MCF 10A (cell line): ENCODE measurements at regions not wholly inside any gene's neighbourhood (a gene's known extent, or its start where the extent isn't known, plus 50 kb on each side); places are given as distances from the start of the nearest gene placed in this dataset.

Experiments used
- BruUV-seq: library from RNA; stranded (reverse); fragments of 400-500 nt; replicated peaks from 2 replicates; lab custom pipeline; 2021; lab: Mats Ljungman, UMichigan
- CTCF ChIA-PET: fragments of 300-600 bp; sonication (Branson Sonifier 250); formaldehyde crosslinking; extraction: SDS; loops from one replicate; lab custom pipeline; 2021; ENCODE audit warnings: antibody characterized with exemption, inconsistent platforms; lab: Yijun Ruan, JAX
- POLR2A ChIA-PET: fragments of 300-600, 350-650 bp; sonication (Branson Sonifier 250); formaldehyde crosslinking; extraction: SDS; loops from one replicate; lab custom pipeline; 2020; ENCODE audit warnings: antibody characterized with exemption, inconsistent platforms; lab: Yijun Ruan, JAX
- DNase-seq: peaks from one replicate; pipeline ENCODE4 v3.0.0-alpha.2; 2018; ENCODE audit not compliant: unreplicated experiment
- H3K27ac Mint-ChIP-seq: one replicate; pipeline ENCODE4 v1.8.0; 2022; ENCODE audit warnings: mild to moderate bottlenecking, low read depth, mixed read lengths; ENCODE audit not compliant: unreplicated experiment
- H3K27me3 Mint-ChIP-seq: one replicate; pipeline ENCODE4 v1.8.0; 2022; ENCODE audit warnings: mixed read lengths; ENCODE audit not compliant: insufficient read depth, unreplicated experiment
- H3K36me3 Mint-ChIP-seq: one replicate; pipeline ENCODE4 v1.8.0; 2022; ENCODE audit warnings: mild to moderate bottlenecking, moderate library complexity, mixed read lengths; ENCODE audit not compliant: insufficient read depth, unreplicated experiment
- H3K4me1 Mint-ChIP-seq: one replicate; pipeline ENCODE4 v1.8.0; 2022; ENCODE audit warnings: mixed read lengths; ENCODE audit not compliant: insufficient read depth, unreplicated experiment
- H3K4me3 Mint-ChIP-seq: one replicate; pipeline ENCODE4 v1.8.0; 2022; ENCODE audit warnings: mild to moderate bottlenecking, moderate library complexity, mixed read lengths; ENCODE audit not compliant: unreplicated experiment
- H3K9me3 Mint-ChIP-seq: one replicate; pipeline ENCODE4 v1.8.0; 2022; ENCODE audit warnings: mixed read lengths; ENCODE audit not compliant: unreplicated experiment
- CTCF ChIP-seq: fragments of 200-600 bp; IDR thresholded peaks from one replicate; pipeline ENCODE4 v1.8.0; 2022; ENCODE audit warnings: antibody characterized with exemption, mild to moderate bottlenecking; ENCODE audit not compliant: unreplicated experiment
- intact Hi-C: fragments of 100-400 bp; cut with micrococcal nuclease; formaldehyde crosslinking; loops from 2 replicates; pipeline ENCODE4 v1.14.1; 2022

GRCh38 chr6:170134471-170135440 lies 156.1 kb downstream of the DLL1 start:
- intact Hi-C loops = no loop called here
- TF ChIP-seq CTCF = no peak
- H3K4me1 Mint-ChIP-seq = peaks cover 3% of the 10 kb centered on the region

GRCh38 chr6:170134031-170134470 lies 156.8 kb downstream of the DLL1 start:
- ChIA-PET POLR2A (no interaction called here), CTCF (no interaction called here)
- Mint-ChIP-seq H3K27ac (no peak overlapping the region), H3K36me3 (no peaks in the 10 kb centered on the region), H3K27me3 (no peaks in the 10 kb centered on the region), H3K4me1 (peaks cover 8% of the 10 kb centered on the region), H3K4me3 (no peak overlapping the region), H3K9me3 (peaks cover 10% of the 10 kb centered on the region)
- no TSS peak for BruUV-seq
- no peak for TF ChIP-seq CTCF
- intact Hi-C loops = no loop called here
- no peak for DNase-seq

More at GRCh38 chr6:170134471-170135440, 156.1 kb downstream of the DLL1 start:
- ChIA-PET POLR2A (no interaction called here), CTCF (no interaction called here)
- H3K27me3 Mint-ChIP-seq = no peaks in the 10 kb centered on the region
- no peak overlapping the region for H3K4me3 Mint-ChIP-seq
- H3K9me3 Mint-ChIP-seq = peaks cover 10% of the 10 kb centered on the region
- no peak overlapping the region for H3K27ac Mint-ChIP-seq
- H3K36me3 Mint-ChIP-seq = no peaks in the 10 kb centered on the region
- DNase-seq = no peak
- no TSS peak for BruUV-seq

DNA sequence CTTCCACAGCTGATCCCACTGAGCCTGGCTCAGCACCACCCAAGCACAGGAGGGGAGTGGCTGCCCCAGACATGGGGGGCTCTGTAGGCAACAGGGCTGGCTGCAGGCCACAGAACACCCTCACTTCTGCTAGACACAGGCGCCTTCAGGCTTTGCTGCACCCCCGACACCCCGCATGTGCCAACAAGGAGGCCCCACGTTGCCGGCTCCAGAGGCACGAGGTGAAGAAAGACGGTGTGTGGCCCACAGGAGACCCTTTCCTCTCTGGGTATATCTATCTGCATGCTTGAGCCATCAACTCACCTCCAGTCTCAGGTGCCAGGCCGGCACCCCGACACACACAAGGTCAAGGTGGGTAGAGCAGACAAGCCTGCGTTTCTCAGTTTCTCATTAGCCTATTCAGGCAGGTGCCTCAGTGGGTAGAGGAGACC lies 158.3 kb downstream of the DLL1 start:
- DNase-seq = no peak
- intact Hi-C loops = no loop called here
- H3K9me3 Mint-ChIP-seq = no peaks in the 10 kb centered on the region
- BruUV-seq = no TSS peak
- no peak overlapping the region for H3K27ac Mint-ChIP-seq
- no peak for TF ChIP-seq CTCF
- ChIA-PET POLR2A (no interaction called here), CTCF (no interaction called here)
- H3K36me3 Mint-ChIP-seq = no peaks in the 10 kb centered on the region
- H3K27me3 Mint-ChIP-seq = no peaks in the 10 kb centered on the region
- peaks cover 8% of the 10 kb centered on the region for H3K4me1 Mint-ChIP-seq
- H3K4me3 Mint-ChIP-seq = no peak overlapping the region

- intact Hi-C loops = no loop called here
- POLR2A ChIA-PET = no interaction called here
- Mint-ChIP-seq H3K36me3 (no peaks in the 10 kb centered on the region), H3K27ac (no peak overlapping the region), H3K9me3 (no peaks in the 10 kb centered on the region), H3K27me3 (no peaks in the 10 kb centered on the region), H3K4me3 (no peak overlapping the region), H3K4me1 (peaks cover 8% of the 10 kb centered on the region)
- DNase-seq = no peak
- CTCF ChIA-PET = no interaction called here
- no TSS peak for BruUV-seq
- no peak for TF ChIP-seq CTCF
Observed at GRCh38 chr6:170132011-170132521, 158.8 kb downstream of the DLL1 start.
